PFSK-1 (cell line): ENCODE measurements at regions not wholly inside any gene's neighbourhood (a gene's known extent, or its start where the extent isn't known, plus 50 kb on each side); places are given as distances from the start of the nearest gene placed in this dataset.

Experiments used
- FOXP2 ChIP-seq: optimal IDR thresholded peaks from 2 replicates; pipeline ENCODE3; 2011; ENCODE audit warnings: borderline replicate concordance, control low read depth, inconsistent platforms; ENCODE audit not compliant: insufficient read depth; ENCODE audit errors: extremely low read length, extremely low read depth
- POLR2AphosphoS5 ChIP-seq: IDR thresholded peaks from 2 replicates; pipeline ENCODE4 v1.6.1; 2012; ENCODE audit warnings: low read depth, mild to moderate bottlenecking, control low read depth, low read length, moderate library complexity
- SIN3A ChIP-seq: IDR thresholded peaks from 2 replicates; pipeline ENCODE4 v1.6.1; 2012; ENCODE audit warnings: mild to moderate bottlenecking, low read length, moderate library complexity, borderline replicate concordance; ENCODE audit not compliant: insufficient read depth
- TAF1 ChIP-seq: IDR thresholded peaks from 2 replicates; pipeline ENCODE4 v1.6.1; 2012; ENCODE audit warnings: low read length, control low read depth, borderline replicate concordance; ENCODE audit not compliant: insufficient read depth
- TF ChIP-seq, protein P1 (sequence below), 2 experiments: IDR thresholded peaks; 2 replicates each; pipeline versions ENCODE4 v1.6.1 to v1.8.0; 2011 to 2012; ENCODE audit warnings: low read depth in 2 of 2, low read length in 2 of 2, control low read depth in 1 of 2, inconsistent platforms in 1 of 2, mild to moderate bottlenecking in 1 of 2, moderate library complexity in 1 of 2; ENCODE audit not compliant: insufficient read depth in 1 of 2

DNA sequence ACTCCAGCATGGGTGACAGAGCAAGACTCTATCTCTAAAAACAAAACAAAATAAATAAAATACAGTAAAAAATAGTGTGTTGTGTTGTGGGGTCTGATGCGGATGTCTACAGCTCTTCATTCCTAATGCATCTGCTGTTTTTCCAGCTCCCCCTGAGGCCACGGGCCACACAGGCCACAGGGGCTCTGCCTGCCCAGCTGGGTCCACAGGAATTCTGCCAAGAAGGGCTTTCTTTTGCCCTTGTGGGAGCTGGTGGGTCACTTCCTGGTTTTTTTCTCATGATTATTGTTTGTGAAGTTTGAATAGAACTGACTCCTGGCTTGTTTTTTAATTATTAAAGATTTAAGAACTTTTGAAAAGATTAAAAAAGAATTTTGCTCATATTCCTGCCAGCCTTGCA is 67.4 kb upstream of the CLDN5 start:
- TF ChIP-seq FOXP2: no peak
- TF ChIP-seq TAF1: no peak
- TF ChIP-seq POLR2AphosphoS5: no peak
- TF ChIP-seq, protein P1, sequence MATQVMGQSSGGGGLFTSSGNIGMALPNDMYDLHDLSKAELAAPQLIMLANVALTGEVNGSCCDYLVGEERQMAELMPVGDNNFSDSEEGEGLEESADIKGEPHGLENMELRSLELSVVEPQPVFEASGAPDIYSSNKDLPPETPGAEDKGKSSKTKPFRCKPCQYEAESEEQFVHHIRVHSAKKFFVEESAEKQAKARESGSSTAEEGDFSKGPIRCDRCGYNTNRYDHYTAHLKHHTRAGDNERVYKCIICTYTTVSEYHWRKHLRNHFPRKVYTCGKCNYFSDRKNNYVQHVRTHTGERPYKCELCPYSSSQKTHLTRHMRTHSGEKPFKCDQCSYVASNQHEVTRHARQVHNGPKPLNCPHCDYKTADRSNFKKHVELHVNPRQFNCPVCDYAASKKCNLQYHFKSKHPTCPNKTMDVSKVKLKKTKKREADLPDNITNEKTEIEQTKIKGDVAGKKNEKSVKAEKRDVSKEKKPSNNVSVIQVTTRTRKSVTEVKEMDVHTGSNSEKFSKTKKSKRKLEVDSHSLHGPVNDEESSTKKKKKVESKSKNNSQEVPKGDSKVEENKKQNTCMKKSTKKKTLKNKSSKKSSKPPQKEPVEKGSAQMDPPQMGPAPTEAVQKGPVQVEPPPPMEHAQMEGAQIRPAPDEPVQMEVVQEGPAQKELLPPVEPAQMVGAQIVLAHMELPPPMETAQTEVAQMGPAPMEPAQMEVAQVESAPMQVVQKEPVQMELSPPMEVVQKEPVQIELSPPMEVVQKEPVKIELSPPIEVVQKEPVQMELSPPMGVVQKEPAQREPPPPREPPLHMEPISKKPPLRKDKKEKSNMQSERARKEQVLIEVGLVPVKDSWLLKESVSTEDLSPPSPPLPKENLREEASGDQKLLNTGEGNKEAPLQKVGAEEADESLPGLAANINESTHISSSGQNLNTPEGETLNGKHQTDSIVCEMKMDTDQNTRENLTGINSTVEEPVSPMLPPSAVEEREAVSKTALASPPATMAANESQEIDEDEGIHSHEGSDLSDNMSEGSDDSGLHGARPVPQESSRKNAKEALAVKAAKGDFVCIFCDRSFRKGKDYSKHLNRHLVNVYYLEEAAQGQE (IDR thresholded peaks at IDR 0.05; ENCODE audit: insufficient read depth in 1 of 2, low read depth in 2 of 2, low read length in 2 of 2): no peak

- no peak for TF ChIP-seq POLR2AphosphoS5
- TF ChIP-seq, protein P1 (IDR thresholded peaks at IDR 0.05; ENCODE audit: insufficient read depth in 1 of 2, low read depth in 2 of 2, low read length in 2 of 2): no peak
- no peak for TF ChIP-seq SIN3A
- TF ChIP-seq TAF1: no peak
- no peak for TF ChIP-seq FOXP2
These were observed 68.3 kb upstream of the CLDN5 start for GRCh38 chr22:19592464-19592863.

DNA sequence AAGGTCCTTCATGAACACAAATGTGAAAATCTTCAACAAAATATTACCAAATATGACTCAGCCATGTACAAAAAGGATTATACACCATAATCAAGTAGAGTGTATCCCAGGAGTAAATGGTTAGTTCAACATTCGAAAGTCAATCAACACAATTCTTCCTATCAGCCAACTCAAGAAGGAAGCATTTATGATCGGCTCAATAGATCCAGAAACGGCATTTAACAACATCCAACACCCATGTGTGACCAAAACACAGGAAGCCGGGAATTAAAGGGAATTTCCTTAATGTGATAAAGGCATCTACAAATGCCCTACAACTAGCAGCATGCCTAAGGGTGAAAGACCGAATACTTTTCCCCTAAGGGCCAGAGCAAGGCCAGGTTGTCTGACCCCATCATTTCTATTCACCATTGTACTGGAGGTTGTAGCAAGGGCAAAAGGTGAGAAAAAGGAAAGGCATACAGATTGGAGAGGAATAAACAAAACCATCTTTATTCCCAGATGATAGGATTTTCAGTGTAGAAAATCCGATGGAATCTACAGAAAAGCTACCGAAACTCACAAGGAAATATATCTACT is 69.9 kb upstream of the CLDN5 start:
- TF ChIP-seq FOXP2: no peak
- no peak for TF ChIP-seq POLR2AphosphoS5
- TF ChIP-seq, protein P1 (IDR thresholded peaks at IDR 0.05; ENCODE audit: insufficient read depth in 1 of 2, low read depth in 2 of 2, low read length in 2 of 2): no peak
- no peak for TF ChIP-seq TAF1
- no peak for TF ChIP-seq SIN3A

DNA sequence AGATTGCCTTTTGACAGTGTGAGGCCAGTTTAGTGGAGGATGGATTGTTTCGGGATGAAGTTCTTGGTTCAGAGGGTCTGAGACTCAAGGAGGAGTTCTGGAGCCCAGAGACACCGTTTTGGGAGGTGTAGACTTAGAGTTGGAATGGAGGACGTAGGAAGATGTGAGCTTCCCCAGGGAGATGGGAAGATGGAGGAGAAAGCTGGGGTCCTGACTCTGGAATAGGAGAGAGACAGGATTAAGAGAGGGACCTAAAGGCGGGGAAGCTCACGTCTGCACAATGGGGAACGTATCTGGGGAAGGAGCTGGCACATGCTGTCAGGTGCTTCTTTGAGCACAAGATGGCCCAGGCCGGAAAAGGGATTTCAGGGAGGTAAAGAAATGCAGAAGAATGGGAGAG is 71.3 kb upstream of the CLDN5 start:
- no peak for TF ChIP-seq FOXP2
- no peak for TF ChIP-seq SIN3A
- TF ChIP-seq TAF1: no peak
- TF ChIP-seq, protein P1 (IDR thresholded peaks at IDR 0.05; ENCODE audit: insufficient read depth in 1 of 2, low read depth in 2 of 2, low read length in 2 of 2): no peak
- no peak for TF ChIP-seq POLR2AphosphoS5

GRCh38 chr22:19596680-19597398 is 72.6 kb upstream of the CLDN5 start:
- TF ChIP-seq FOXP2 (no peak), SIN3A (no peak), POLR2AphosphoS5 (no peak), TAF1 (no peak)
- TF ChIP-seq, protein P1 (IDR thresholded peaks at IDR 0.05; ENCODE audit: insufficient read depth in 1 of 2, low read depth in 2 of 2, low read length in 2 of 2): no peak
